ENCODE measurements at regions not wholly inside any gene's neighbourhood (a gene's known extent, or its start where the extent isn't known, plus 50 kb on each side); places are given as distances from the start of the nearest gene placed in this dataset.
"Not testable (repeated sequence)": the region's sequence is repeated elsewhere in the genome, so short reads cannot be mapped to it uniquely, and the experiment has no call there.

- intact Hi-C loops (cut with micrococcal nuclease) = loop anchor here (1.0 to 2.0 kb wide), 4 partner anchors 311 to 1436 kb away; no protein-coding TSS in a partner anchor
Measured at GRCh38 chr3:140863580-140864009, 78.0 kb upstream of the SLC25A36 start.

- intact Hi-C loops (cut with micrococcal nuclease) = no loop called here
Measured at GRCh38 chr3:140870351-140870750, 71.3 kb upstream of the SLC25A36 start.

- intact Hi-C loops (cut with micrococcal nuclease) = no loop called here
Measured at GRCh38 chr3:140871022-140871421, 70.6 kb upstream of the SLC25A36 start.

GRCh38 chr3:140872165-140872564 lies 69.5 kb upstream of the SLC25A36 start:
- intact Hi-C loops (cut with micrococcal nuclease) = not testable (repeated sequence)

- intact Hi-C loops (cut with micrococcal nuclease) = no loop called here
Measured at GRCh38 chr3:140883428-140884040, 58.1 kb upstream of the SLC25A36 start.

GRCh38 chr3:140885697-140886096 lies 55.9 kb upstream of the SLC25A36 start:
- intact Hi-C loops (cut with micrococcal nuclease) = not testable (repeated sequence)

Measured in T-helper 1 cell treated with Interleukin-12 subunit alpha and Interleukin-12 subunit beta and Interleukin-4 antibody, amounts not matched to agents 30 ng/mL and 1 ng/mL, for 36 hours (primary cell).